NOMO-1 (cell line): ENCODE measurements at regions not wholly inside any gene's neighbourhood (a gene's known extent, or its start where the extent isn't known, plus 50 kb on each side); places are given as distances from the start of the nearest gene placed in this dataset.

ENCODE experiments used
- DNase-seq, 2 experiments: peaks; one replicate each; lab custom pipeline; 2025; ENCODE audit not compliant: unreplicated experiment in 2 of 2; lab: John Stamatoyannopoulos, UW

DNA sequence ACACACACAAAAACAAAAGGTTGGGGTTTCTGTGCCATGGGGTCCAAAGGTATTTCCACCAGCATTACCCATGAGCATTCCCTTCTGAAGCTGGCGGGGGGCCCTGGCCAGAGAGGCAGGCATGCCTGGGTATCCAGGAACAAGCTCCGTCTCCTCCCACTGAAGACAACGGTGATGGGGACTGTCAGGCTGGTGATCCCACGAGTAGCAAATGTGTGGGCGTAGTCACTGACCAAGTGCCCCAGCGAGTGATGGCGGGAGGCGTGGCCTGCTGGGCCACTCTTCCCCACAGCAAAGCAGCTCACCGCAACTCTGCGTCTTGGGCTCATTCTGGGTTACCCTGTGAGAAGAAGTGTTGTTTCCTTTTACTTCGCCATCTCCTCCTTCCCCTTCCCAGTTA lies 270.6 kb downstream of the CDCA7 start:
- no peak for DNase-seq

DNA sequence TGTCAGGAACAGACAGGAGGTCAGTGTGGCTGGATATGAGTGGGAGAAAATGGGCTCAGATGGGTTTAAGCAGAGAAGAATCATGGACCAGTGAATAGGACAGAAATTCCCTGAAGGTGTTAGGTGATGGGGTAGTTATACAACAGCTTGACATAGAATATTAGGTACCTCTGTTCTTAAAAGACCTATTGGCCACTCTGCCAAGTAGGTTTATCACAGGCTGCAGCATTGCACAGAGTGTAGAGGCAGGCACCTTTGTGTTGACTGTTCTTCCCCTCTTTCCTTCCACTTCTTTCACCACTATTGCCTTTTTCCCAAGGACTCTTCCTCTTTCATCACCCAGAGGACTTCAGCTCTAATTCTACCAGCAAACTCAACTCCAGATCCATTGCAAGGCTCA lies 274.4 kb downstream of the CDCA7 start:
- DNase-seq, result no peak

DNA sequence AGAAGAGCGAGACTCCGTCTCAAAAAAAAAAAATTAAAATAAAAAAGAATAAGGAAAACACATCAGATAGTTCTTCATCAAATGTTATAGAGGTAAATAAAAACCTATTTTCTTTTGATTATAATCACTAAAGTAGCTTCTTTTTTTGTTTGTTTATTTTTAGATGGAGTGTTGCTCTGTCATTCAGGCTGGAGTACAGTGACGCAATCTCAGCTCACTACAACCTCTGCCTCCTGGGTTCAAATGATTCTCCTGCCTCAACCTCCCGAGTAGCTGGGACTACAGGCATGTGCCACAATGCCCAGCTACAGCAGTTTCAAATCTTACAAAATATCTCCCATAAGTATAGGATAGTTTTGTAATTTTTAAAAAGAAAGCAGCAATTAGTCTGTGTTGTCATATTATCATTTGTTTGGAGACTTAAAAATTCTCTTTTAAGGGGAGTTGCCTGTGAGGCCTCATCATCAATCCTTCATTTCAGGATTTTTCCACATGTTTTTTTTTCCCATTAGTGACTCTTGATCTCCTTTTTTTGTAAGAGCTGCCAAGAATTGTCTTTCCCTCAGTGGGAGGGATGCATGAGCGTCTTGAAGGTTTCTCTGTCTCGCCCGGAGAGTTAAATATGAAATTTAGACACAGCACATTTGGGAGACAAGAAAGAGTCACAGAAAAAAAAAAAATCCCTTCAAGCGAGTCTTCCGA lies 275.9 kb downstream of the CDCA7 start:
- DNase-seq, result no peak

DNA sequence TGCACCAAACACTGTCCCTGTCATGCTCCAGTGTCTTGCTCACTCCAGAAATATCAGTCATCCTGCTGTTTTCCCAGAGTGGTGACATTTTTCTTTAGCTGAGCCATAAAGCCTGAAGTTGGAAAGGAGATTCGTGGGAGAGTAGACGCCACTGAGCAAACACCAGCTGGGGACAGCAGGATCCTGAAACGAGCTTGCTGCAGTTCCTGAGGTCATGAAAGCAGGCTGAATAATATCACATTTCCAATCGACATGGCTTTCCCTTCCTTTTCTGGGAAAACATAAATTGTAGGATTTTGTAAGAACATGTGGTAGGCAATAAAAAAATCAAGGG lies 276.4 kb downstream of the CDCA7 start:
- no peak for DNase-seq

DNA sequence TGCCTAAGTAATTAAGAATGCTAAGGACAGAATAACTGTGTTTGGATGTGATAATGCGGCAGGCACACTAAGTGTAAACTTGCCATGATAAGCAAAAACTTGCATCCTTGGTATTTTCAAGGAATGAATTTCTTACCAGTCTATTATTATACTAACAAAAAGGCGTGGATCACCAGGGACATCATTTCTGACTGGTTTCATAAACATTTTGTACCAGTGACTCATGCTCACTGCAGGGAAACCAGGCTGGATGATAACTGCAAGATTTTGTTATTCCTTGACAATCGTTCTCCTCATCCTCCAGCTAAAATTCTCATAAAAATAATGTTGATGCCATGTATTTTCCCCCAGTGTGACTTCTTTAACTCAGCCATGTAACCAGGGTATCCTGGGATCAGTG lies 289.5 kb downstream of the CDCA7 start:
- no peak for DNase-seq

DNA sequence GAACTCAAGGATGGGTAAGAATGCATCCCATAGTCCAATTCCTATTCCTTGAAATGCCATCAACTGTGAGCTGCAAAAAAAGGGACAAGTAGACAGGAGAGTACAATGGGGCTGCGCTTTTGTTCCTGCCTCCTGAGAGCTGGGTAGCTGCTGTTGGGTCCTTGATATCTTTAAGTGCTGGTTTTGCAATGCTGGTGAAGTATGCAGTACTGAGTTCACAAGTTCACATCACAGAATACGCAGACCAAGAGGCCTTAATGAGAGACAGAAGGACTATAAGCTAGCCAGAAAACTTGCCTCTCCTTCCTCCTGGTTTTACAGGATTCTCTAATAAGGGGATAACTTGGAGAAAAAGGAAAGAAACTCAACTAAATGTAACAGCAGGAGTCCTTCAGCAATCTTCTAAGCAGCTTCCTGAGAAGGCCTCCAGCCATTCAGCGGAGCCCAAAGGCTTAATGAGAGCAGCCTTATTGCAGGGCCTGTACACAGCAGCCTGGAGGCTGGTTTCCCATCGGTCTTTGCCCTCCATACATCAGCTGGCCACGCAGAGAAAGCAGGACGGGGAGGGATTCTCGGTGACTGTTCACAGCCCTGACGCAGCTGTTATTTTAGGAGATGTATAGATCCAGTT lies 293.1 kb downstream of the CDCA7 start:
- DNase-seq, result no peak

DNA sequence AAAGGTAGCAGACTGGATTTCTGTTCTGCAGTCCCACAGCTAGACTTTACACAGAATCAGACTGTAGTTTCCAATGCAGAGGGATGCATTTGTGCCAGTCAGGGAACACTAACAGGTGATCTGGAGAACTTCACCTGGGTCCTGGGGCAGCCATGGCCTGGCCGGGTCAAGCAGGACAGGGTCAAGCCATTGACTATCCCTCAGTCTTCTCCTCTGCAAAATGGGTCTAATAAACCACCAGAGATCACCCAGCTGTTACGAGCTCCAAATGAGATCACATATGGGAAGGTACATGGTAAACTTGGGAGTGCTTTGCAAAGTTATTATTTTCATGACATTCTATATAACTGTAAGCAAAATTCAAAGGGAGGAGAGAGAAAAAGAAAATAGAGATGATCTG lies 294.1 kb downstream of the CDCA7 start:
- no peak for DNase-seq

DNA sequence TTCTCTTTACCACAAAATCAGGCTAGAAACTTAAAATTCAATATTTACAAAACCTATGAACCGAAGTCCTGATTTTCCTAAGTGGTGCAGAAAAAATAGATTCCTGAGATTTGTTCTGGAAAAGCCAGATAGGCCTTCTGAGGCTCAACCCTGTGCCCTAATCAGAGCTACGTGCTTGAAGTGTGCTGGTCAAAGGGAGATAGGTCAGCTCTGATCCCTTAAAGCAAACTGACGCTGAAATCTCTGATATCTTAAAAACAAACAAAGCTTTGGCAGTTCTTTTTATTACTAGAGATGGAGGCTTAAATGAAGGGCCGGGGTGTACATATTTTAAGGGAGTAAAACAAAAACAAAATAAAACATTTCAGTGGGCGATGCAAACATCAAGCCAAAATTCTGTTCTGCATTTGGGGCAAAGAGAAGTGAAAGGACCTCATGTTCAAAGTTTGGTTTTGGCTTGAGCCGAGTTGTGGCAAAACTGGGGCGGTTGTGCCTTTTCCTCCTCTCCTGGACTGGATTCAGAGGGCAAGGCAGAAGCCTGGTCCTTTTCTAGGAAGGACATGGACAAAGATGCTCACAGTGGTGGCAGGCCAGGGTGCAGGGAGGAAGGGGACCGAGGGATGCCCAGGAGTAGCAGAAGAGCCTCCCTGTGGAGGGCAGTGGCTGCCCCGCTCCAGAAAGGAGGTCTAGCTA lies 295.0 kb downstream of the CDCA7 start:
- no peak for DNase-seq

DNA sequence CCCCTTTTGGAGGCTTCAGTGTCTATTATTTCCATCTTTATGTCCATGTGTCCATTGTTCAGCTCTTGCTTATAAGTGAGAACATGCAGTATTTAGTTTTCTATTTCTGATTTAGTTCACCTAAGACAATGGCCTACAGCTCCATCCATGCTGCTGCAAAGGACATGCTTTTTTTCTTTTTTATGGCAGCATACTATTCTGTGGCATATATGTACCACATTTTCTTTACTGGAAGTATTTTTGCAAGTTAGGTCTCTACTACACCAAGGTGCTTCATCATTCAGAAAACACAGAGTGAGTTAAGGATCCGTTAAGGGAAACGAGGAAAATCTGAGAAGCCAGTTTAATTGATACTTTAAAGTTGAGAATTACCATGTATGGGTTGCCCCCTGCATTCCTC lies 297.2 kb downstream of the CDCA7 start:
- DNase-seq, result no peak

DNA sequence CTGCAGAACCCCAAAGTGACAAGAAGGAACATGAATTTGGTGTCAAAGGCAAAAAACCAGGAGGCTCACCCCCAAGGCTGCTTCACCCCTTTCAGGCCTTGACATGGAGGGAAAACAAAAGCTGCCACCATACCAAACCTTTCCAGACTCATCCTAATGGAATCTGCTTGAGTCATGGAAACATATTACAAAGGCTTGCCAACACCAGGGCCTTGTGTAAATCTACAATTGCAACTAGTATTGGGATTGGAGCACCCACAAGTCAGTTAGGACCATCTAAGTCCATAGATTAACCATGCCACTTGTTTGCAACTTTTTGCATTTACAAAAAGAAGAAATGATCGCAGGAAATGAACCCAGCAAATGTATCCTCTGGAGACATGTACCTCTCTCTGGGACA lies 297.6 kb downstream of the CDCA7 start:
- DNase-seq, result no peak

DNA sequence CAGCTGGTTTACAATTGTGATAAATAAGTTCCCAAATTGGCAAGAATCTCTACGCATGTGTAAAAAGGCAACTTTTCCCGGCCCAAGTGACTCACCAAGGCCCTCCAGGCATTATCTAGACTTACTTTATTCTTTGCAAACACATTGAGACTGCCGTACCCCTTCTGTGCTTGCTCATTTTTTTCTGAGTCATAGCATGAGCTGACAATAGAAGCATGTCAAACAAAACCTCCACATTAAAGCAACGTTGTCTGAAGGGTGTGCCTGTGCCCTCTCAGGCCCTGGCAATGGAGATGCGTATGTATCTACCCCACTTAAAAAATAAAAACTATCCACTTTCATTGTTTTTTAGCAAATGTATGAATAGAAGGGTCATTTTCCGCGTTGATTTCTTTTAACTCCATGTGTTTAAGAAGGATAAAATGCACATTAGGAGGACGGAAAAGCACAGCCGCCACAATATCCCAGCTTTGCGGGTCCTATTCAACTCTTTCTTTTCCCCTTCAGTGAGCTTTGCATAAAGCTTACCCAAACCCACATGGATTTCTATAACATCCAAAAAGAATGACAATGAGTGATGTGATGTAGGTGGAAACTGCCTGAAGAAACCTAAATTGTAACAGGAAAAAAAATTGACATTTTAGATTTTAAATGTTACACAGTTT lies 298.2 kb downstream of the CDCA7 start:
- no peak for DNase-seq

DNA sequence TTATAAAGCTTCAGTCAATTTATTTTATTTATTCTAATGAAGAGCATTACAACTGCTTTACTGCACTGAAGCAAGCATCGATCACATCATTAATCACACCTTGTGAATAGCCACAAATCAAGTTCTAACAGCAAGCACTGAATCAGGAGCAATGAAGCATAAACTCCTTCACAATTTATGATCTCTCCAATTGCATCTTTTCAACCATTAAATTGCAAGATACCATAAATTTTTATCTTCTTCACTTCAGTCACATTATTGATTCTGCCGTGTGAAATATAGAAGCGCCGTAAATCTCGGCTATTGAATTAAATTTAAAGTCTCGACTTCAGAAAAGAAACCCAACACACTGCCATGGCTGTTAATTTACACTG lies 298.7 kb downstream of the CDCA7 start:
- DNase-seq, result no peak

DNA sequence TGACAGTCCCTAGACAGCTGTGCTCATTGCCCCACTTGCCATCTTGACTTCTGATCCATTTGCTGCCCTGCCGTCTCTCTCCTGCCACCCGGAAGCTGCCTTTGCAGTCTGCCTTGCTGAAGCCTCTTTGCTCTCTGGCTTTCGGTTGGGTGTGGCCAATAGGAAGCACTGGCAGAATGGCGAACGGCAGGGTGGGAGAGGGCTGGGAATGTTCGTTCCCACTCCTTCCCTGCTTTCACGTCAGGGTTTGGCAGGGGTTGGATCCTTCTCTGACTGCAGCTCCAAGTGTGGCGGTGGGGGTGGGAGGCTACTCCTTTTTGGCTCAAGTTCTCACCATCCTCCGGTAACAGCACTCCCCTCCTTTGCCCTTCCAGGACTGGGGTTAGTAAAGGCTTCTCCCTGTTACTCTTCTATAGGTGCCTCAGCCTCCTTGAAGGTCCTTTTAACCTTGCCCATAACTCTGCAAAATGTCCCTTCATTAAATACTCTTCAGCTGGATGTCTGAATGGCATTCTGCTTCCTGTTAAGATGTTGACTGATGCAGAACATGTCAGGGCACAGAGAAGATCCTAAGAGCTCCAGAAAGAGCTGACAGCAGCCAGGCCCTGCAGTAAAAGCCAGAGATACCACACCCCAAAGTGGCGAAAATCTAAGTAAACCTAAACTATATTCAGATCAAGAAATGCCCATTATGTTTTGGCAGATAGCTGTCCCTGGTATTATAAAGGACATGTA lies 299.7 kb downstream of the CDCA7 start:
- DNase-seq, result no peak

DNA sequence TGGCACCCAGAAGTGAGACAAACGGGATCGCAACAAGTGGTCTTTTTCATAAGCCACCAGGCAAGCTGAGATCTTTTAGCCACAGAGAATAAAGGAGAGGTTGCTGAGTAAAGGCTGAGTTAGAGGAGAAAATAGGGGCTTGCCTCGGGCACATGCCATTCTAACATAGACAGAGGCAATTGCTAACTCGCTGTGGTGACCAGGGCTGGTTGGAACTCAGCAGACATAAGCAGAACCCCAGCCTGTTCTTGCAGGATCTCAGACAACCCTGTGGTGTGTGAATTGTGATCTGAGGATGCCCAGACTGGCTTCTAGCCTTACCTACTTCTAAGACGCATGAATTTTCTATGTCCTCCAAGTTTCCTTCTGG lies 300.2 kb downstream of the CDCA7 start:
- no peak for DNase-seq

DNA sequence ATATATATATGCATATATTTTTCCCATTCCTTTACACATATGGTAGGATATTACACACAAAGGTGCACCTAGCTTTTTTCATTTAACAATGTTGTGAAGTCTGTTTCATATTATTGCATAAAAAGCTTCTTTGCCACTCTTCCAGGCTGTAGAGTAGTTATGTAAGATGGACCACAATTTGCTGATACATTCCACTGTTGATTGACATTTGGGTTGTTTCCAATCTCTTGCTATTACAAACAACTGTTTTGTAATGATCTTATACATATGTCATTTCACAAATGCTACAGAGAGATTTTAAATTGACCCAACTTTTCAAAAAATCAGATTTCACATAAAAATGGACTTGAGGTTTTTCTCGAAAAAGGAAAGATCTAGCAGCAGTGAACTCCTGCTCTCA lies 301.4 kb downstream of the CDCA7 start:
- no peak for DNase-seq

DNA sequence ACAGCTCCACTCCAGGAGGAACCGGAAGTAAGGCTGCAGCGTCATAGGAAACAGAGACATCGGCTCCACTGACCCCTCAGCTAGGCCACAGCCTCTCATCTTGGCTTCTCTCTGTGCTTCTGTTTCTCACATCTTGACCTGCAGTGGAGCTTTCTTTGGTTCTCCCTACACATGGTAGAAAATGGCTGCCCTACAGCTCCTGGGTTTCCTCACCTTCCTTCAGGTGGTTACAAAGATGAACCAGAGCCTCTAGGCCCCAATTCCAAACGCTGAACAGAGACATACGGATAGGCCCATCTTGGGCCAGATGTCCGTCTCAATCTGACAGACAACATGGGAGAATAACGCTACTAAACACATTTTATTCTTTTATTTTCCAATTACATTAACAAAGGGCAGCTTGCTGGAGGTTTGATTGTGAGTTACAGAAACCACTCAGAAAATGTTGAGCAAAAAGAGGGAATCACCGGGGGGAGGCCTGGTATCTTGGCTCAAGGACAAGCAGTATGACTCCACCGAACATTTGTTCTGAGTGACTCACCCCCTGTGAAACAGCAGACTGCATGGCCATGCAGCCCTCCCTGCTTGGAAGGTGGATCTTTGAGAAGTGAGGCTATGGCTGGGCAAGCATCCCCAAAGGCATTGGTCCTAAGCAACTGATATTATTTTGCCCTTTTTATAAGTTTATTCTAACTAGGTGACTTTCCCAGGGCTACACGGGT lies 303.5 kb downstream of the CDCA7 start:
- no peak for DNase-seq

DNA sequence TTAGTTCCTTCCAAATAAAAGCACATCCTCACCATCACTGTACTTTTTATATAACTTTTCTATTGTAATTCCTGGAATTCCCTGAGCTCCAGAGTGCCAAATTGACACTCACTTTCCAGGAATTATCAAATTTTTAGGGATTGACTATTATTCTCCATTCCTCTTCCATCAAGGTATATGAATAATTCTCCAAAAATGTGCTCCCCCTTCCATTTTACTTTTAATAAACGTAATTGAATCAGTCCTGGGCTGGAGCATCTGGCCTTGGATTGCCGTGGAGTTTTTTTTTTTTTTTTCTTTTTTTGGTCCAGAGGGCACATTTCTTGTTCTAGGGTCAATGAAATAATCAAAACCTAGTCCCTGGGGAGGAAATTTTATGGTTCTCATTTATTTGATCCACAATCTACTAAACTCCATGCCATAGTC lies 304.3 kb downstream of the CDCA7 start:
- DNase-seq, result no peak

DNA sequence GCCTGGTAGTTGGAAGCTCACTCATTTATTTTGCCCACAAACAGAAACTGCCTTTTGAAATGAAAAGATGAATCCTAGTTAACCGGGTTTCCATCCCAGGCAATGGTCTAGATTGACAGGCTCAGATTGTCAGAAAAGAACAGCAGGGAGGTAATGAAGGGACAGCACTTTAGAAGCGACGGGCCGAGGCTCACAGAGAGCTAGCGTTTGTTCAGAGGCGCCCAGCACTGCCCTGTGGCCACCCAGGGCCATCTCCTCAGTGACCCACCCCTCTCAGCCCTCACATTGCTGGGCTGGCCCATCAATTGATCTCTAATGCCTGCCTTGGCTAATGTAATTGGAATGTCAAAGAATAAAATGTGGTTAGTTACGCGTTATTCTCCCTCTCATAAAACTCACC lies 304.8 kb downstream of the CDCA7 start:
- DNase-seq, result no peak

DNA sequence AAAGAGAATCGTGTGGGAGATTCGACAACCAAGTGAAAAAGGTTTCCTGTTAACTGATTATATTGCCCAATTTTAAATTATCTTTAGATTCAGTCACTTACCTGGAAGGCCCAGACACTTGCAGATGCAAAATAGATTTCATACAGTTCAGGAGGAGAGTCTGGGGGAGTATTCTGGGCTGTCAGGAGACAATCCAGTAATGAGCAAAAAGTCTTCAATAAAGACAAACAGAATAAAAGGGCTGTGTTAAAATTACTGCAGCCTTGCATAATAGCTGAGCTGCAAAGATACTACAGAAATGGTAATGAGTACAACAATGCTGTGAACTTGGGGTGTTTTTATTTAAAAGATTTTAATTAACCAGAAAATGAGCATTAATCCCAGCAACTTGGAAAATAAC lies 303.6 kb downstream of the SP3 start:
- no peak for DNase-seq

DNA sequence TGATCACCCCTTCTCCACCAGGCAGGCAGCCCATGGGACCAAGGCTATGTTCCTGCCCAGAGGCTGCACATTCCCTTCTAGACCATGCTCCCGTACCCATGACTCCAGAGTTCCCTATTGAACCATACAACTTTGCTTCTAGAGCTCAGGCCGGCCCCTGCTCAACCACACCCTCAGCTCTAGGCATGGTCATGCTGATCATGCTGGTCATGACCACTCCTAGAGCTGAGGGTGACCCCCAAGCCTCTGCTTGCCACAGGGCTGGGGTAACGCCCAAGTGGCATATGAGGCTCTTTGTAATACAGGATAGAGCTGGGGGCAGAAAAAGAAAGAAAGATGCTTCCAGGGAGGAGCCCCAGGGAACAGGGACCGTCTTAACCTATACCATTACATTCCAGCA lies 301.8 kb downstream of the SP3 start:
- no peak for DNase-seq
